Germinal center (tissue), 1 donor: ENCODE measurements at regions not wholly inside any gene's neighbourhood (a gene's known extent, or its start where the extent isn't known, plus 50 kb on each side); places are given as distances from the start of the nearest gene placed in this dataset.
"Not testable (repeated sequence)": the region's sequence is repeated elsewhere in the genome, so short reads cannot be mapped to it uniquely, and the experiment has no call there.

ENCODE experiments used
- DNase-seq: peaks from one replicate; pipeline ENCODE4 v3.0.0; 2012; ENCODE audit warnings: mixed read lengths, low spot score

DNA sequence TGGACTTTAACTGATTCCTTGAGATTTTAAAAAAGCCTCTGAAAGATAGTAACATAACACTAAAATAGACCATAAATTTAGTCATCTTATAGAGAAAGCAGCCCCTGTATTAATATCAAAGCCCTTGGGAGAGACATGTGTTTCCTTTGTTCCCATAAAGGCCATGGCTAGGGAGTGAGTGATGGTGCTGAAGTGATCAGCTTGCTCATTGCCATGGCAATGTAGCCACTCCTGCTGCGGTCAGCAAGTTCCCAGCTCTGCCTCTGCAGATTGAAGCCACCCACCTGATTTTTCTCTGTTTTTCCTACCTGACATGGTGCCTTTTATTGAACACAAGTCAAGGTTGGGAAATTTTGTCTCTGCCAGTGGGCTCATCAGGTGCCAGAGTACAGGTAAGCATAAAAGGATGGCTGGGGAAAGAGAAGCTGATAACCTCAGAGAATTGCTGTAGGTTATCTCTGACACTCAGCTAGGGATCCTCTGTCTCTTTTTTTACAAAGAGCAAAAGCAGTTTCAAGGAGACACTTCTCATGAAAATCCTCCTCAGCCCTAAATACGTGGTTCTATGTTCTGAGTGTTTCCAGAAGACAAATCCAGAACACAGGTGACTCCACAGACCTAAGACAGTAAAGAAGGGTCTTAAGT is 296.3 kb upstream of the NMUR2 start:
- DNase-seq = no peak

DNA sequence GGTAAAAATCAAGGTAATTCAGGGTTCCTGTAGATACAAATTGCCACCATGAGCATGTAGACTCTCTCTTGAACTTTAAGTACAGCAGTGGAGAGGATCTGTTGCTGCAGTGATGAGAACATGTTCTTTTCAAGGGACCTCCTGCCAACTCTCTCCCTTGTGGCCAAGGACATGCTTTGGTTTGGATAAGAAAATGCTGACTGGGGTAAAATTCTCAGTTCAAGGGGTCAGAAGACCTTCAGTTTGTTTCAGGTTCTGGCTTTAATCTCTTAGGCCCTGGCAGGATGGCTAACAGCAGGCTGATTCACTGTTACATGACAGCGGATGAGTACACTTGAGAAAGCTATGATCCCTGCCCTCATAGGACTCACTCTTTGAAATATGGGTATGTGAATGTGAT is 299.2 kb upstream of the NMUR2 start:
- no peak for DNase-seq

- no peak for DNase-seq
Measured at GRCh38 chr5:152711801-152712388, 306.8 kb upstream of the NMUR2 start.

GRCh38 chr5:152717393-152717792 is 312.3 kb upstream of the NMUR2 start:
- no peak for DNase-seq

GRCh38 chr5:152723482-152723881 is 318.4 kb upstream of the NMUR2 start:
- no peak for DNase-seq

- DNase-seq = no peak
Measured at GRCh38 chr5:152730176-152730575, 325.1 kb upstream of the NMUR2 start.

- DNase-seq = no peak
Measured at GRCh38 chr5:152736906-152737305, 331.8 kb upstream of the NMUR2 start.

- DNase-seq = no peak
Measured at GRCh38 chr5:152739916-152740315, 334.8 kb upstream of the NMUR2 start.

- DNase-seq = not testable (repeated sequence)
Measured at GRCh38 chr5:152741126-152741525, 336.0 kb upstream of the NMUR2 start.

DNA sequence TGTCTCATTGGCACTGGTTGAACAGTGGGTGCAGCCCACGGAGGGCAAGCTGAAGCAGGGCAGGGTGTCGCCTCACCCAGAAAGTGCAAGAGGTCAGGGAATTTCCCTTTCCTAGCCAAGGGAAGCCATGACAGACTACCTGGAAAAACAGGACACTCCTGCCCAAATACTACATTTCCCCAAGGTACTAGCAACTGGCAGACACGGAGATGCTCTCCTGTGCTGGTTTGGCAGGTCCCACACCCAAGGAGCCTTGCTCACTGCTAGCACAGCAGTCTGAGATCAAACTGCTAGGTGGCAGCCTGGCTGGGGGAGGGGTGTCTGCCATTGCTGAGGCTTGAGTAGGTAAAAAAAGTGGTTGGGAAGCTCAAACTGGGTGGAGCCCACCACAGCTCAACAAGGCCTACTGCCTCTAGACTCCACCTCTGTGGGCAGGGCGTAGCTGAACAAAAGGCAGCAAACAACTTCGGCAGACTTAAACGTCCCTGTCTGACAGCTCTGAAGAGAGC is 382.7 kb upstream of the NMUR2 start:
- DNase-seq = not testable (repeated sequence)

- no peak for DNase-seq
Measured at GRCh38 chr5:152801886-152802285, 396.8 kb upstream of the NMUR2 start.

DNA sequence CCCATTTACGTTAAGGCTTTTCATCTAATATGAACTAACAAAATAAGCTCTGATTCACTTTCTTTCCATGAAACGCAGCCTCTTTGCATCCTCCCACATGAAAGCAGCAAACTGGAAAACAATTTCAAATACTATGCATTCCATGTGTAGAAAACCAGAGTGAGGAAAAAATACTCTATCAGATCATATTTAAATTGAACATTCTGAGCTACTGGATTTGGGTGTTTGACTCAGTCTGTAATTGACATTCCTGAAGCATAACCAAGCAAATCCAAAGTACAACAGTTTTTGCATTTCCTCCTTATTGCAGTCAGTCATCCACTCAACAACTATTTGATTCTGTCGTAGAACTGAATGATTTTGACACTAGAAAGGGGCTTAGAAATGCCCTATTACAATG is 399.1 kb upstream of the NMUR2 start:
- DNase-seq = no peak

GRCh38 chr5:152811988-152812387 is 406.9 kb upstream of the NMUR2 start:
- DNase-seq = no peak

DNA sequence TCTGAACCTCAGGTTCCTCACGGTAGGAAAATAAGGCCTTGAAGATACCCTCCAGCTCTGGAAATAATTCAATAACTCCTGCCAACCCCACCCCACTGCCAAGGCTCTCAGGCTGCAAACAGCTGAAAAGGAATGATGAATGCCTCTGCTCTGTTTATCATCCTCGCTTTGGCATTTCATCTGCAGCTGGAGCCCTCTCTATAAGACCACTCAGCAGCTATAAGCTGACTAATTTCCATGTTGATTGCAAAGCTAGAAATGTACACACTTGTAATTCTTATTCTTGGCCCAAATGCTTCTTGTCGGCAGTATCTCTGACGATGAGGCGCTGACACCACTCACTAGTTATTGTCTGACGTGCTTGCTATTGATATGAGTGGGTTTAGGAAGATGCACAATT is 408.4 kb upstream of the NMUR2 start:
- DNase-seq = no peak

DNA sequence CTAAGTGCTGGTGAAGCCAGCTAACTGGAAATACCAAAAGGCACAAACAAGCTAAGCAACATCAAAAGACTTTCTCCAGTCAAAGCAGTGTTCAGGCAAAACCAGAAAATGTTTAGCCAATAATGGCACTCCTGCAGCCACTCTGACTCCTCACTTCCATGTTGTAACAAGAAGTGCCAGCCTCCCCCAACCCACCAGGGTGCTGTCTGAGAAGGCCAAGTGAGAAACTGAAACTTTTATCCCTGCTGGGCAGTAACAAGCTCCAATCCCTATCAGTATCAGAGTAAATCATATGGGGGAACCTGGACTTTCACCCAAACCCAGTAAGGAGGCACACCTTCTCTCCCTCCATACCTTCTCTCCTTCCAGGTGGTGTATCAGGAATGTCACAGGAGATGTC is 414.8 kb upstream of the NMUR2 start:
- DNase-seq = no peak

- no peak for DNase-seq
Measured at GRCh38 chr5:152824316-152824715, 419.2 kb upstream of the NMUR2 start.

- DNase-seq = no peak
Measured at GRCh38 chr5:152838241-152838786, 433.2 kb upstream of the NMUR2 start.

DNA sequence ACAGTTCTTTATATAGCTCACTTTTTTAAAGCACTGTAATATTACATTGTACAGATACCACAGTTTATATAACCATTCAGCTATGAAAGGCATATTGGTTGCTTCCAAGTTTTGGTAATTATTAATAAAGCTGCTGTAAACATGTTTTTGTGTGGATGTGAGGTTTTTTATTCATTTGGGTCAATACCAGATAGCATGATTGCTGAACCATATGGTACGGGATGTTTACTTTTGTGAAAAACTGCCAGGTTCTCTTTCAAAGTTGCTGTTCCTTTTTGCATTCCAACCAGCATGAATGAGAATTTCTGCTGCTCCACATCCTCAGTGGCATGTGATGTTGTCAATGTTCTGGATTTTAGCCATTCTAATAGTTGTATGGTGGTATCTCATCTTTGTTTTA is 439.6 kb upstream of the NMUR2 start:
- no peak for DNase-seq

GRCh38 chr5:152853361-152853760 is 448.3 kb upstream of the NMUR2 start:
- DNase-seq = no peak

DNA sequence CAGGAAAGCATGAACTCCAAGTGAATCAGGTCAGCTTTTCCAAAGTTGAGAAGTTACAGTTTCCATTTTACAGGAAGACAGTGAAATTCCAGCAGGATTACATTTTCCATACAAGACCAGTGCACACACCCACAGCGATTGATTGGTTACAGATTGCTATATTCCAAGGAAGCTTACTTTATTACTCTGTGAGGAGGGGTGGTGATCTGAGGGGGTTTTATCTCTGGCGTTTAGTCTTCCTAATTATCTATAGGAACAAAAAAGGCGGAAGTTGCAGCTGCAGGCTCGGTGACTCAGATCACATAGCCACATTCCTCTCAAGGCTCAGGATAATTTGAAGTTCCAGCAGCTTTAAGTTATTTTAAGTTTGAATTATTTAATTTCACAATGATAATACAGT is 450.4 kb upstream of the NMUR2 start:
- no peak for DNase-seq

- DNase-seq = no peak
Measured at GRCh38 chr5:152861231-152861630, 456.2 kb upstream of the NMUR2 start.

GRCh38 chr5:152864447-152864846 is 459.4 kb upstream of the NMUR2 start:
- no peak for DNase-seq

DNA sequence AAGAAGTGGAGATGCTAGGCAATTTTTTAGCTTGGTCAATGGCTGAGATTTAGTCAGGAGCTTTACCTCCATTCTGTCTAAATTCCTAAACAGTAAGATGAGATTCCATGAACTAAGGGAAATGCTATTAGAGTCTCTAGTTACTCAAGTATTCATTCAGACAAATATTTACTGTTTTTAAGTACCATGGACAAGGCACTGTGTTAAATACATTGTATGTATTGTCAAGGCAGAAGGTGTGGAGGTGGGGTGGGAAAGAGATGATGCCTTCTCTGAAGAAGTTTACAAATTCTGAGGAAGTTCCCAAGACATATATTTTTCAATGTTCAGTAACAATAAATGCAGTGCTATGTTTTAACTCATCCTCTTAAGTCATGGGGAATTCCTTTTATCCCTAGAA is 459.9 kb upstream of the NMUR2 start:
- DNase-seq = no peak

DNA sequence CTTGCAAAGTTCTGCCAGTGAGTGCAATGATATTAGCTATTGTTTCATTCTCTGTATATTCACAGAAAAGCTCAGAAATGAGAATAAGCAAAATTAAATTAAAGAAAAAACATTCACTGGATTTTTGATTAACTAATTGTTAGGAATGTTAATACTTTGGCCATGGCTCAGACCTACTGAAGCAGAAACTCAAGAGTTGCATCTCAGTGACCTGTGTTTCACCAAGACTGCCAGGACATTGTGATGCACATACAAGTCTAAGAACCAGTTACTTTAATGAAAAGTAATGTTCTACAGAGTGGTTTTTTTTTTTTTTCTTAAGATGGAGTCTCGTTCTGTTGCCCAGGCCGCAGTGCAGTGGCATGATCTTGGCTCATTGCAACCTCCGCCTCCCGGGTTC is 464.9 kb upstream of the NMUR2 start:
- no peak for DNase-seq
